ENCODE measurements at regions not wholly inside any gene's neighbourhood (a gene's known extent, or its start where the extent isn't known, plus 50 kb on each side); places are given as distances from the start of the nearest gene placed in this dataset.
"Not testable (repeated sequence)": the region's sequence is repeated elsewhere in the genome, so short reads cannot be mapped to it uniquely, and the experiment has no call there.

- Histone ChIP-seq H3K27ac (ENCODE audit: low read length) (no peak overlapping the region), H3K9me3 (replicated peaks; ENCODE audit: control insufficient read depth, low read depth, low read length) (no peaks in the 10 kb centered on the region), H3K4me3 (ENCODE audit: low read length) (no peak overlapping the region), H3K27me3 (ENCODE audit: control insufficient read depth, insufficient read depth, low read length) (no peaks in the 10 kb centered on the region), H3K4me1 (ENCODE audit: control insufficient read depth, insufficient read depth, low read length) (no peaks in the 10 kb centered on the region), H3K36me3 (ENCODE audit: control insufficient read depth, insufficient read depth, low read length) (no peaks in the 10 kb centered on the region)
- WGBS (ENCODE audit: insufficient coverage) = 49% methylated on average over 8 of the region's 8 CpGs
- DNase-seq = no peak
Measured at GRCh38 chr2:14996351-14997014, 364.0 kb downstream of the LRATD1 start.

DNA sequence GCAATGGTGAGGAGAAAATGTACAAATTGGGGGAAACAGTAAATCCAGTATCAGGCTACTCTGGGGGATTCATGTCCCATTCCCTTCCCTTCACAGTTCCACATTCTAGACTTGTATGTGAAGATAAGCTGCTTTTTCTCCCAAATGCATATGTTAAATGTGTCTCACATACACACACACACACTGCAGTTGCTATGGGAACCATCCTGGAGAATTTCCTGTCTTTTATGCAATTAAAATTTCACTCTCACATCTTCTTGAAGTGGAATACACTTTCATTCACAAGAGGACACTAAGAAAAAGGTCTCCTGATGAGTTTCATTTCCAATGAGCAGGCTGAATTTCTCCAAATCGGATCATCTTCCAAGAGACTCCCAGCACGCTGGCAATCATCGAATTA lies 366.0 kb downstream of the LRATD1 start:
- no peak overlapping the region for H3K4me3 ChIP-seq (ENCODE audit: low read length)
- H3K36me3 ChIP-seq (ENCODE audit: control insufficient read depth, insufficient read depth, low read length) = no peaks in the 10 kb centered on the region
- no peaks in the 10 kb centered on the region for H3K9me3 ChIP-seq (replicated peaks; ENCODE audit: control insufficient read depth, low read depth, low read length)
- H3K27ac ChIP-seq (ENCODE audit: low read length) = no peak overlapping the region
- no peaks in the 10 kb centered on the region for H3K27me3 ChIP-seq (ENCODE audit: control insufficient read depth, insufficient read depth, low read length)
- WGBS (ENCODE audit: insufficient coverage) = 87% methylated on average over 3 of the region's 3 CpGs
- H3K4me1 ChIP-seq (ENCODE audit: control insufficient read depth, insufficient read depth, low read length) = no peaks in the 10 kb centered on the region
- no peak for DNase-seq

GRCh38 chr2:14999114-14999661 lies 366.7 kb downstream of the LRATD1 start:
- Histone ChIP-seq H3K9me3 (replicated peaks; ENCODE audit: control insufficient read depth, low read depth, low read length) (no peaks in the 10 kb centered on the region), H3K27me3 (ENCODE audit: control insufficient read depth, insufficient read depth, low read length) (no peaks in the 10 kb centered on the region), H3K4me3 (ENCODE audit: low read length) (no peak overlapping the region), H3K27ac (ENCODE audit: low read length) (no peak overlapping the region), H3K4me1 (ENCODE audit: control insufficient read depth, insufficient read depth, low read length) (no peaks in the 10 kb centered on the region), H3K36me3 (ENCODE audit: control insufficient read depth, insufficient read depth, low read length) (no peaks in the 10 kb centered on the region)
- no CpG with 5 or more reads among the region's 7 CpGs for WGBS (ENCODE audit: insufficient coverage)
- no peak for DNase-seq

GRCh38 chr2:15002519-15002918 lies 370.0 kb downstream of the LRATD1 start:
- DNase-seq; H3K4me1 ChIP-seq (ENCODE audit: control insufficient read depth, insufficient read depth, low read length); H3K9me3 ChIP-seq (replicated peaks; ENCODE audit: control insufficient read depth, low read depth, low read length); H3K27ac ChIP-seq (ENCODE audit: low read length); H3K4me3 ChIP-seq (ENCODE audit: low read length); H3K27me3 ChIP-seq (ENCODE audit: control insufficient read depth, insufficient read depth, low read length); H3K36me3 ChIP-seq (ENCODE audit: control insufficient read depth, insufficient read depth, low read length): not testable (repeated sequence)
- 93% methylated on average over 18 of the region's 26 CpGs for WGBS (ENCODE audit: insufficient coverage)

- WGBS (ENCODE audit: insufficient coverage) = 80% methylated on average over 1 of the region's 2 CpGs
- DNase-seq = no peak
Measured at GRCh38 chr2:15006667-15007066, 374.1 kb downstream of the LRATD1 start.

GRCh38 chr2:15009681-15010080 lies 377.2 kb downstream of the LRATD1 start:
- DNase-seq = no peak
- H3K27ac ChIP-seq (ENCODE audit: low read length) = no peak overlapping the region
- H3K4me1 ChIP-seq (ENCODE audit: control insufficient read depth, insufficient read depth, low read length) = no peaks in the 10 kb centered on the region
- H3K36me3 ChIP-seq (ENCODE audit: control insufficient read depth, insufficient read depth, low read length) = no peaks in the 10 kb centered on the region
- H3K4me3 ChIP-seq (ENCODE audit: low read length) = no peak overlapping the region
- WGBS (ENCODE audit: insufficient coverage) = no CpG with 5 or more reads among the region's 4 CpGs
- peaks cover 6% of the 10 kb centered on the region for H3K9me3 ChIP-seq (replicated peaks; ENCODE audit: control insufficient read depth, low read depth, low read length)
- H3K27me3 ChIP-seq (ENCODE audit: control insufficient read depth, insufficient read depth, low read length) = no peaks in the 10 kb centered on the region

More at GRCh38 chr2:15006667-15007066, 374.1 kb downstream of the LRATD1 start:
- no peaks in the 10 kb centered on the region for H3K36me3 ChIP-seq (ENCODE audit: control insufficient read depth, insufficient read depth, low read length)
- H3K4me3 ChIP-seq (ENCODE audit: low read length) = no peak overlapping the region
- no peak overlapping the region for H3K27ac ChIP-seq (ENCODE audit: low read length)
- H3K9me3 ChIP-seq (replicated peaks; ENCODE audit: control insufficient read depth, low read depth, low read length) = peaks cover 2% of the 10 kb centered on the region
- no peaks in the 10 kb centered on the region for H3K4me1 ChIP-seq (ENCODE audit: control insufficient read depth, insufficient read depth, low read length)
- no peaks in the 10 kb centered on the region for H3K27me3 ChIP-seq (ENCODE audit: control insufficient read depth, insufficient read depth, low read length)

- no peaks in the 10 kb centered on the region for H3K36me3 ChIP-seq (ENCODE audit: control insufficient read depth, insufficient read depth, low read length)
- H3K4me3 ChIP-seq (ENCODE audit: low read length) = no peak overlapping the region
- DNase-seq = no peak
- peaks cover 6% of the 10 kb centered on the region for H3K9me3 ChIP-seq (replicated peaks; ENCODE audit: control insufficient read depth, low read depth, low read length)
- WGBS (ENCODE audit: insufficient coverage) = no CpG with 5 or more reads among the region's 1 CpG
- H3K4me1 ChIP-seq (ENCODE audit: control insufficient read depth, insufficient read depth, low read length) = no peaks in the 10 kb centered on the region
- H3K27me3 ChIP-seq (ENCODE audit: control insufficient read depth, insufficient read depth, low read length) = no peaks in the 10 kb centered on the region
- H3K27ac ChIP-seq (ENCODE audit: low read length) = no peak overlapping the region
Measured at GRCh38 chr2:15010346-15010745, 377.8 kb downstream of the LRATD1 start.

- WGBS (ENCODE audit: insufficient coverage) = no CpG with 5 or more reads among the region's 1 CpG
Measured at GRCh38 chr2:15018814-15019213, 386.3 kb downstream of the LRATD1 start.

GRCh38 chr2:15023221-15023620 lies 390.7 kb downstream of the LRATD1 start:
- no CpG with 5 or more reads among the region's 1 CpG for WGBS (ENCODE audit: insufficient coverage)
- H3K36me3 ChIP-seq (ENCODE audit: control insufficient read depth, insufficient read depth, low read length) = no peaks in the 10 kb centered on the region
- H3K27ac ChIP-seq (ENCODE audit: low read length) = no peak overlapping the region
- no peak overlapping the region for H3K4me3 ChIP-seq (ENCODE audit: low read length)
- DNase-seq = no peak
- H3K4me1 ChIP-seq (ENCODE audit: control insufficient read depth, insufficient read depth, low read length) = no peaks in the 10 kb centered on the region
- H3K27me3 ChIP-seq (ENCODE audit: control insufficient read depth, insufficient read depth, low read length) = no peaks in the 10 kb centered on the region
- H3K9me3 ChIP-seq (replicated peaks; ENCODE audit: control insufficient read depth, low read depth, low read length) = no peaks in the 10 kb centered on the region

More at GRCh38 chr2:15018814-15019213, 386.3 kb downstream of the LRATD1 start:
- Histone ChIP-seq H3K4me1 (ENCODE audit: control insufficient read depth, insufficient read depth, low read length) (no peaks in the 10 kb centered on the region), H3K4me3 (ENCODE audit: low read length) (no peak overlapping the region), H3K27ac (ENCODE audit: low read length) (no peak overlapping the region), H3K27me3 (ENCODE audit: control insufficient read depth, insufficient read depth, low read length) (no peaks in the 10 kb centered on the region), H3K36me3 (ENCODE audit: control insufficient read depth, insufficient read depth, low read length) (no peaks in the 10 kb centered on the region), H3K9me3 (replicated peaks; ENCODE audit: control insufficient read depth, low read depth, low read length) (no peaks in the 10 kb centered on the region)
- no peak for DNase-seq

DNA sequence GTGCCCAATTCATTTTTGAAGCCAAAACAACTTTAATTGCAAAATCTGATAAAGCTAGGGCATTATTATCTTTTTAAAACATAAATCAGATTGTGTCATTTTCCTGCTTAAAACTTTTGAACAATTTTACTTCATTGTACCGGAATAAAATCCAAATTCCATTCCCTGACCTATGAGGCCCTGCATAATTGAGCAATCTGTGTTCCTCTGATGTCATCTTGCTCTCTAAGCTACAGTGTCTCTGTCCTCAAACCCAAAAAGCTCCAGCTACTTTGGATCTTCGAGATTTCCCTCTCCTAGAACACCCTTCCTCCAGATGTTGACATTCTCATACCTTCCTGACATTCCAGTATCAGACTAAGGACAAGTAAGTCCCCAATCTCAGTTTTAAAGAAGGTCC lies 395.9 kb downstream of the LRATD1 start:
- no peak for DNase-seq
- Histone ChIP-seq H3K27ac (ENCODE audit: low read length) (no peak overlapping the region), H3K9me3 (replicated peaks; ENCODE audit: control insufficient read depth, low read depth, low read length) (no peaks in the 10 kb centered on the region), H3K4me1 (ENCODE audit: control insufficient read depth, insufficient read depth, low read length) (no peaks in the 10 kb centered on the region), H3K27me3 (ENCODE audit: control insufficient read depth, insufficient read depth, low read length) (no peaks in the 10 kb centered on the region), H3K4me3 (ENCODE audit: low read length) (no peak overlapping the region), H3K36me3 (ENCODE audit: control insufficient read depth, insufficient read depth, low read length) (no peaks in the 10 kb centered on the region)
- 50% methylated on average over 2 of the region's 2 CpGs for WGBS (ENCODE audit: insufficient coverage)
